ENCODE measurements at regions not wholly inside any gene's neighbourhood (a gene's known extent, or its start where the extent isn't known, plus 50 kb on each side); places are given as distances from the start of the nearest gene placed in this dataset.

DNA sequence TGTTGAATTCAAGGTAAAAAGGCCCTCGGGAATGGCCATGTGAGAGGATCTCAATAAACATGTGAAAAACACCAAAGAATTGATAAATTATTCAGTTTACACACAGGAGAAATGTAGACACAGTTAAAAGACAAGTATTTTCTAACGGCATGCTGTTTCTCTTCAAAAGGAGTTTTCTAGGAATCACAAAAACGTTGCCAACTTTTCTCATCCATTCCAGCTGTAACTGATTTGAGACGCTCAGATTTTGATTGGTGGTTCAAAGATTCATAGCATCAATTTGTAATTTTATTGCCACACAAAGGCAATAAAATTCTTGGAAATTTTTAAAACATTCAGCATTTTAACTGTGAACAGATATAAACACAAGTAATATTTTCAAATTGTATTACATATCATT is 384.9 kb upstream of the PFKP start:
- H3K4me3 ChIP-seq (ENCODE audit: low read length): no peak overlapping the region
- no peak for TF ChIP-seq ZNF274 (IDR thresholded peaks at IDR 0.05; ENCODE audit: low read depth, low read length)

DNA sequence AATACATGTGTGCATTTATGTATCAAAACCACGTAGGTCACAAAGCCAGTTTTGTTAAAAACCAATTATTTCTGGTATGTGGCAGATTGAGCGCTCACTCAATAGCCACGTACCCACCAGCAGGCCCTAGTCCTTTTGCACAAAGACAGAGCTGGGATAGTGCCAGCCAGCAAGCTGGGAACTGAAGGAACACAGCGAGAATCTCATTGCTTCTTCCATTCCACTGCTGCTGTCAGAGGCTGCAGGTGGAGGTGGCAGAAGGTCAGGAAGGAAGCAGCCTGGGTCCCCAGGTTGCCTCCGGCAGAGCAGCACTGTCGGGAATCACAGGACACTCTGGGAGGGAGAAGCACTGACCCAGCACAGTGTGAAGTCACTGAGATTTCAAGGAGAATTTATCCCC is 385.5 kb upstream of the PFKP start:
- TF ChIP-seq ZNF274 (IDR thresholded peaks at IDR 0.05; ENCODE audit: low read depth, low read length): no peak
- no peak overlapping the region for H3K4me3 ChIP-seq (ENCODE audit: low read length)

DNA sequence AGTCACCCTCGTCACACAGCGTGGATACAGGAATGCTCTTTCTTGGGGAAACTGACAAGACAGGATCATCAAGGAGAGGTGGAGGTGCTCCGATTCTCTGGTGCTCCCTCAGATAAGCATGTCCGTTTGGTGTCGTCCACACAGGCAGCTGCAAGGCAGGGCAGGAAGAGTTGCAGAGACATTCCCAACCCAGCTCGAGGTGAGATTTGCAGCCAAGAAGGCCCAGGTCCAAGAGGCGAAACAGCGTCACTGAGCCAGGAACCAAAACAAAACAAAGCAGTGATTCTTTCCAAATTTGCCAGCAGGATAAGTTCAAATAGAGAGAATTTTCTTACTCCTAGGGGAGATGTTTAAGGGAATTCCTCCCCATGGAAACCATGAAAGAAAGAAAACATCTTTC is 386.5 kb upstream of the PFKP start:
- TF ChIP-seq ZNF274 (IDR thresholded peaks at IDR 0.05; ENCODE audit: low read depth, low read length): no peak

DNA sequence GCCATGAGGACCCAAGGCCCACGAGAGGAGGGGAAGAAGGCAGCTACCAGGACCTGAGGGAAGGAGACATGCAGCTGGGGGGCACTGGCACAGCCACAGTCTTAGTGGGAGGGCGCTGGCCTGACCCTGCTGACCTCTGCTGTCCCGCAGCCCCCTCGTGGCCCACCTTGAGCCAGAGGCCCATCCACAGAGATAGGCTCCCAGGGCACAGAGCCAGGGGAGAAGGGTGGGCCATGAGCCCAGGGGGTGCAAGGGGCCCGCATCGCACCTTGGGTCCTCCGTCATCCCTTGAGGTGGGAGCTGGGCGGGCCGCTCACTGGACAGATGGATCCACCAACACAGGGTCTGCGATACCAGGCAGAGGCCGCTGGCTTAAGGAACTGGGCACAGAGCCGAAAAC is 387.7 kb upstream of the PFKP start:
- TF ChIP-seq ZNF274 (IDR thresholded peaks at IDR 0.05; ENCODE audit: low read depth, low read length): no peak
- H3K4me3 ChIP-seq (ENCODE audit: low read length): no peak overlapping the region

More for the DNA sequence above, 386.5 kb upstream of the PFKP start:
- no peak overlapping the region for H3K4me3 ChIP-seq (ENCODE audit: low read length)

DNA sequence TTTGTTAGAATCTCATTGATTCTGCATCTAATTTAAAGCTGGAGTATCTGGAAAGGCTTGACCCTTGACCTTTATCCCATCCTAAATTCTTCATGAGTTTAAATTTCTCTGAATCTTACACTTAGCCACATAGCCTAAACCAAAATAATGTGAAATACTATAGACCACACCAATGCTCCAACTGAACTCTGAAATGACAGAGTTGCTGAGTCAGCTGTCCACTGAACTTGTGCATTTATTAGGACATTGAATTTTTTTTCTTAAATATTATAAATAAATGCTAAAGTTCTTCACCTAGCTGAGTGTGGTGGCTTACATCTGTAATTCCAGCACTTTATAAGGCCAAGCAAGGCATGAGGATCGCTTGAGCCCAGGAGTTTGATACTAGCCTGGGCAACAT is 390.9 kb upstream of the PFKP start:
- TF ChIP-seq ZNF274 (IDR thresholded peaks at IDR 0.05; ENCODE audit: low read depth, low read length): no peak
- H3K4me3 ChIP-seq (ENCODE audit: low read length): no peak overlapping the region

DNA sequence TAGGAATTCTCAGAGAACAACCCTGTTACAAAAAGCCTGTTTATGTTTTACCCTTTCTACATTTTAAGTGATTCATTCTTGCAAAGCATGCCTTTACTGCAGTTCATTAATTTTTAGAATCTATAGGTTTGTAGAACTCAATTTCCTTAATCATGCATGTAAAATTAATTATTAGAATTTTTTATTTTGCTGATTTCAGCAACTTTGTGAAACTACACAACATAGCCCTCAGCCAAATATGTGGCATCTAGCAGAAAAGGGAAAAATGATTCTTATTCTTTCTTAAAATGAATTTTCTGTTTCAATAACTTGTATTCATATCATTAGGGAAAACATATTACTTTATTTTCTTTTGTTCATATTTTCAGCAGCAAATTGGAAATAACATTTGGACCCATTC is 392.9 kb upstream of the PFKP start:
- no peak overlapping the region for H3K4me3 ChIP-seq (ENCODE audit: low read length)
- TF ChIP-seq ZNF274 (IDR thresholded peaks at IDR 0.05; ENCODE audit: low read depth, low read length): no peak

GRCh38 chr10:2670864-2671263 is 396.5 kb upstream of the PFKP start:
- H3K4me3 ChIP-seq (ENCODE audit: low read length): no peak overlapping the region
- no peak for TF ChIP-seq ZNF274 (IDR thresholded peaks at IDR 0.05; ENCODE audit: low read depth, low read length)

DNA sequence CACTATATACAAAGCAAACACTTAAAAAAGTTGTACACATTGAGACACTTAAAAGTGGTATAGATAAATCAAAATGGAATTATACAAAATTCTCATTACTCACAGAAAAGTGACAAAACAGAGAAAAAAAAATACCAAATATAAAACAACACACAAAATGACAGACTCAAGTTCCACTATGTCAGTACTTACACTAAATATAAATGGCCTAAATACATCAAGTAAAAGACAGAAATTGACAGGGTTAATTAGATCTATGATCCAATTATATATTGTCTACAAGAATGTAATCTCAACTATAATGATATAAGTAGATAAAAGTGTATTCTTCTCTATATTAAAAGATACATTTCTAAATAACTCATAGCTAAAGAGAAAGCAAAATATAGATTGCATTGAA is 401.6 kb upstream of the PFKP start:
- TF ChIP-seq ZNF274 (IDR thresholded peaks at IDR 0.05; ENCODE audit: low read depth, low read length): no peak
- H3K4me3 ChIP-seq (ENCODE audit: low read length): no peak overlapping the region

- TF ChIP-seq ZNF274 (IDR thresholded peaks at IDR 0.05; ENCODE audit: low read depth, low read length): no peak
- no peak overlapping the region for H3K4me3 ChIP-seq (ENCODE audit: low read length)
Measured at GRCh38 chr10:2660276-2660675, 407.1 kb upstream of the PFKP start.

DNA sequence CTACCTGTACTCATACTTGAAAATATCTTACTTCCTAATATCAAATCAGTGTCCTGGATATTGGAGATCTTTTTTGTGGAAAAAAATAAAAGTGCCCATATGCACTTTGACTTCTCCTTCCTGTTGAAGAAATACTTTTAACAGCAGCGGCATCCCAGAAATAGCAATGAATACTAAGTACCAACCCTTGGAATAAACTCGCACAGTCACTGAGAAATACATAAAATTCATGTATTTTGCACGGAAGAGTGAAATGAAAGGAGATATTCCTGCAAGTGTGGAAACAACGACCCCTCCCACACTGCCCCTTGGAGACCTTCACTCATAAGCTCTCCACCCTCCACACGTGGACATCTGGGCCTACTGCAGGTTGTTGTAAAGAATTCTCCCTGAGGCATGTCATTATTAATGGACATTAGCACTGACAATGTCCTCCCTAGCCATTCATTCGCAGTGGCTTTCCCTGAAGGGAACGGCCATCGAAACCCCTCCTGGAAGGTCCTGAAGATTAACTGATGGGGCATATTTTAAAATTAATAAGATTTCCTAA is 407.6 kb upstream of the PFKP start:
- no peak for TF ChIP-seq ZNF274 (IDR thresholded peaks at IDR 0.05; ENCODE audit: low read depth, low read length)

GRCh38 chr10:2658780-2659179 is 408.6 kb upstream of the PFKP start:
- H3K4me3 ChIP-seq (ENCODE audit: low read length): no peak overlapping the region

More for the DNA sequence above, 407.6 kb upstream of the PFKP start:
- no peak overlapping the region for H3K4me3 ChIP-seq (ENCODE audit: low read length)

GRCh38 chr10:2650328-2650727 is 417.0 kb upstream of the PFKP start:
- TF ChIP-seq ZNF274 (IDR thresholded peaks at IDR 0.05; ENCODE audit: low read depth, low read length): no peak
- H3K4me3 ChIP-seq (ENCODE audit: low read length): no peak overlapping the region

More at GRCh38 chr10:2658780-2659179, 408.6 kb upstream of the PFKP start:
- no peak for TF ChIP-seq ZNF274 (IDR thresholded peaks at IDR 0.05; ENCODE audit: low read depth, low read length)

GRCh38 chr10:2641028-2641427 is 426.3 kb upstream of the PFKP start:
- TF ChIP-seq ZNF274 (IDR thresholded peaks at IDR 0.05; ENCODE audit: low read depth, low read length): no peak
- H3K4me3 ChIP-seq (ENCODE audit: low read length): no peak overlapping the region

DNA sequence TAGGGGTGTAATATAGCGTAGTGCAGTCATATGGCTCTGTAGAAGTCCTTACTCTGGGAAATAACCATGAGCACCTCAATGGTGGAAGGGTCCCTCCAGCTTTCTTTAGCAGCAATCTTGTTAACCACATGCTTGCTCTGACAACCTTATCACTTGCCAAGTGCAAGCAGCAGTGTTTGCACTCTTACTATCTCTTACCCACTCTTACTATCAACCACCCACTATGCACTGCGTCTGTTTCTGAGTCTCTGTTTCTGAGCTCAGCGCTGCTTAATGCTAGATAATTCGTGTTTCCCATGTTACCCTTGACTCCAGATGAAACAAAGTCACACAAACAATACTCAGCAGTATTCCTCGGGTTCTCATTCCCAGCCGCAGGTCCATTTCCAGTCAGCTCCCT is 433.7 kb upstream of the PFKP start:
- H3K4me3 ChIP-seq (ENCODE audit: low read length): no peak overlapping the region
- TF ChIP-seq ZNF274 (IDR thresholded peaks at IDR 0.05; ENCODE audit: low read depth, low read length): no peak

- H3K4me3 ChIP-seq (ENCODE audit: low read length): no peak overlapping the region
- no peak for TF ChIP-seq ZNF274 (IDR thresholded peaks at IDR 0.05; ENCODE audit: low read depth, low read length)
Measured at GRCh38 chr10:2631557-2632205, 435.7 kb upstream of the PFKP start.

GRCh38 chr10:2628705-2629104 is 438.6 kb upstream of the PFKP start:
- no peak for TF ChIP-seq ZNF274 (IDR thresholded peaks at IDR 0.05; ENCODE audit: low read depth, low read length)

More at GRCh38 chr10:2628705-2629104, 438.6 kb upstream of the PFKP start:
- H3K4me3 ChIP-seq (ENCODE audit: low read length): no peak overlapping the region

Data from GM08714 (cell line).